ENCODE measurements at regions not wholly inside any gene's neighbourhood (a gene's known extent, or its start where the extent isn't known, plus 50 kb on each side); places are given as distances from the start of the nearest gene placed in this dataset.

DNA sequence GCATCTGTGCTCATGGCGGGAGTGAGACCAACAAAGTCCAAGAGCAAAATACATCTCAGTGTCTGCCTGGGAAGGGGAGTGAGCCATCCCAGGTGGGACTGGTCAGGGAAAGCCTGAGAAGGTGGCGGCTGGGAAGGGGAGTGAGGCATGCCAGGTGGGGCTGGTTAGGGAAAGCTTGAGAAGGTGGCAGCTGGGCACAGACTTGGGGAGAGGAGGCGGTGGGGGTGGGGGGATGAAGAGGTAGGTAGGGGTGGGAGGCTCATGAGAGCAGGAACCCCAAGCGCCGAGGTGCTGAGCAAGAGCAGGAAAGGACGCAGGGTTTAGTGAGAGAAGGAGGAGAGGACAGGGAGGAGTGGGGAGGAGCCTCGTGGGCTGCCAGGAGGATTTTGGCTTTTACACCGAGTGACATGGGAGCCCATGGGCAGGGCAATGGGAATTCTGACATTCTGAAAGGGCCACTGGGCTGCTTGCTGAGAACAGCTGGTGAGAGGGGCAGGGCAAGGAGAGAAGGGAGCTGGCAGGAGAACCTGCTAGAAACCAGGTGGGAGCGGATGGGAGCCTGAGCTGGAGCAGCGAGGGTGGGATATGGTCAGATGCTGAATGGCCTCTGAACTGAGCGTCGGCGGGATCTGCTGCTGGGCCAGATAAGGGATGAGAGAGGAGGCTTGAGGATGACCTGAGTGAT, 256.1 kb upstream of the RPL38 start:
- H3K27ac ChIP-seq: no peak overlapping the region
- ATAC-seq (no peak), DNase-seq (no peak)
- H3K27me3 ChIP-seq (ENCODE audit: insufficient read depth in 3 of 3, low read length in 2 of 3): peaks cover 2 to 28% (median 14%) of the 10 kb centered on the region in 3 donors
- no peaks in the 10 kb centered on the region for H3K36me3 ChIP-seq (ENCODE audit: insufficient read depth in 1 of 2, low read depth in 1 of 2)
- WGBS, 3 donors: 67 to 72% (median 69%) methylated on average over 13 of the region's 13 CpGs
- H3K9me3 ChIP-seq: no peaks in the 10 kb centered on the region
- no peak overlapping the region for H3K4me3 ChIP-seq
- TF ChIP-seq, protein P1, sequence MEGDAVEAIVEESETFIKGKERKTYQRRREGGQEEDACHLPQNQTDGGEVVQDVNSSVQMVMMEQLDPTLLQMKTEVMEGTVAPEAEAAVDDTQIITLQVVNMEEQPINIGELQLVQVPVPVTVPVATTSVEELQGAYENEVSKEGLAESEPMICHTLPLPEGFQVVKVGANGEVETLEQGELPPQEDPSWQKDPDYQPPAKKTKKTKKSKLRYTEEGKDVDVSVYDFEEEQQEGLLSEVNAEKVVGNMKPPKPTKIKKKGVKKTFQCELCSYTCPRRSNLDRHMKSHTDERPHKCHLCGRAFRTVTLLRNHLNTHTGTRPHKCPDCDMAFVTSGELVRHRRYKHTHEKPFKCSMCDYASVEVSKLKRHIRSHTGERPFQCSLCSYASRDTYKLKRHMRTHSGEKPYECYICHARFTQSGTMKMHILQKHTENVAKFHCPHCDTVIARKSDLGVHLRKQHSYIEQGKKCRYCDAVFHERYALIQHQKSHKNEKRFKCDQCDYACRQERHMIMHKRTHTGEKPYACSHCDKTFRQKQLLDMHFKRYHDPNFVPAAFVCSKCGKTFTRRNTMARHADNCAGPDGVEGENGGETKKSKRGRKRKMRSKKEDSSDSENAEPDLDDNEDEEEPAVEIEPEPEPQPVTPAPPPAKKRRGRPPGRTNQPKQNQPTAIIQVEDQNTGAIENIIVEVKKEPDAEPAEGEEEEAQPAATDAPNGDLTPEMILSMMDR (IDR thresholded peaks at IDR 0.05): no peak
- no peaks in the 10 kb centered on the region for H3K4me1 ChIP-seq
- intact Hi-C loops (cut with DNase I): no loop called here

DNA sequence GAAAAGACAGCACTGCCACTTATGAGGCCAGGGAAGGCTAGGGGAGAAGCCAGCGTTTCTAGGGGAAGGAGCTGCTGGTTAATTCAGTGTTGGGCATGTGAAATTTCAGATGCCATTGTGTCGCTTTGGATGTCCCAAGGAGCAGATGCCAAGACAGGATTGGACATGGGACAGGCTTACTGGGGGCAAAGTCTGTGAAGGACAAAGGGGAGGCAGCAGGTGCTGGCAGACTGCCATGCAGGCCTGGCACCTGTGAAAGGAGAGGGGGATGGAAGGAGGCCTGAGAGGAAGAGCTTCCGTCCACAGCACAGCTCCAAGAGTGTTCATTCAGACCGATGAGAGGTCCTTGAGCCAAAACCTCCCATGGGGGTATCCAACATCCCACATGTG, 255.5 kb upstream of the RPL38 start:
- Histone ChIP-seq H3K4me1 (no peaks in the 10 kb centered on the region), H3K27me3 (ENCODE audit: insufficient read depth in 3 of 3, low read length in 2 of 3) (peaks cover 2 to 34% (median 19%) of the 10 kb centered on the region in 3 donors), H3K4me3 (no peak overlapping the region), H3K9me3 (no peaks in the 10 kb centered on the region), H3K27ac (no peak overlapping the region), H3K36me3 (ENCODE audit: insufficient read depth in 1 of 2, low read depth in 1 of 2) (no peaks in the 10 kb centered on the region)
- TF ChIP-seq, protein P1 (IDR thresholded peaks at IDR 0.05): no peak
- intact Hi-C loops (cut with DNase I): no loop called here
- ATAC-seq: no peak
- DNase-seq: no peak
- WGBS, 3 donors: 60 to 77% (median 69%) methylated on average over 4 of the region's 4 CpGs

DNA sequence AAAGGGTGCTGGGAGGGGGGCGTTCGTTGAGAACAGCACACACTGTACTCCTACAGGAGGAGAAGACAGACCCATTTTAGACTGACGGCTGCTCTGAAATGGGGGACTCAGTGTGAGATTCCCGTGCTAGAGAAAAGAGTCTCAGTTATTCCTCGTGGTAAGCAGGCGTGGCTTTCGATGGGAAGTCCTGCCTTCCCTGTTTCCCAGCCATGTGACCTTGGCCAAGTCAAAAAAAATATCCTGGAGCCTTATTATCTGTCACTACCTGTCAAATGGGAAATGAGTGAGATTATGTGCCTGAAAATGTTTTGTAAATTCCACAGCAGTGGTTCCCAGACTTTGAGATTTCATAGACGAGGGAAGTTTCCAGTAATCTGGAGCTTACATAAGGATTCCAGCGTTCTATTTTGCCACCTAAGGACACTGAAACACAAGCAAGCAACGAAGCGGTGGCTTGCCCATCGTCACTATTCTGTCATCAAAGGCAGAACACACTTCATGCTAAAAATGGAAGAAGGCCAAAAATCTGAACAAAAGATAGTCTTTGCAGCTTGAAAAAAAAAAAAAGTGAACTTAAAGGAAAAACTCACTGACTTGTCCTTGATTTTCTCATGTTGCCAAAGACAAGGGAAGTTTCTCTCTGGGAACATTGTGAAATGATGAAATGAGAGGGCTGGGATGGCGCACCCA, 253.4 kb upstream of the RPL38 start:
- TF ChIP-seq, protein P1 (IDR thresholded peaks at IDR 0.05): no peak
- H3K36me3 ChIP-seq (ENCODE audit: insufficient read depth in 1 of 2, low read depth in 1 of 2): no peaks in the 10 kb centered on the region
- no peaks in the 10 kb centered on the region for H3K4me1 ChIP-seq
- no peak overlapping the region for H3K4me3 ChIP-seq
- intact Hi-C loops (cut with DNase I): loop anchor here in 1 of 2 donors (10.0 kb wide), 1 partner anchor 295 kb away; no protein-coding TSS in a partner anchor
- no peaks in the 10 kb centered on the region for H3K9me3 ChIP-seq
- H3K27me3 ChIP-seq (ENCODE audit: insufficient read depth in 3 of 3, low read length in 2 of 3): peaks cover 2 to 44% (median 27%) of the 10 kb centered on the region in 3 donors
- 70 to 77% (median 72%) methylated on average over 13 of the region's 13 CpGs for whole genome bisulfite sequencing, 3 donors
- H3K27ac ChIP-seq: no peak overlapping the region
- no peak for ATAC-seq
- DNase-seq: no peak

DNA sequence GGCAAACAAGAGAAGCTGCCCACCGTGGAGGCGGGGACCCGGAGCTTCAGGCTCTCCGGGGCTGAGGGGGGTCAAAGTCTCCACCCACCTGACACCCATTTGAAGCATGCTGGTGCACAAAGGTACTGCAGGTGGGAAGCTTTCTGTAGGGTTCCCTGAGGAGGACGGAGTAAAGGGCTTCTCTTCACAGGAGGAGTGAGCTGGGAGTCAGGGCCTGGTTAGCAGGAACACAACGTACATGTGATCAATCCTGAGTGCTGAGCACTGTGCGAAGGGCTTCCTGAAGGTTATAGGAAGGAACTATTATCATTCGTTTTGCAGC, 252.9 kb upstream of the RPL38 start:
- WGBS, 3 donors: 78 to 79% (median 79%) methylated on average over 8 of the region's 8 CpGs
- intact Hi-C loops (cut with DNase I): loop anchor here in 1 of 2 donors (10.0 kb wide), 1 partner anchor 296 kb away; no protein-coding TSS in a partner anchor
- H3K27me3 ChIP-seq (ENCODE audit: insufficient read depth in 3 of 3, low read length in 2 of 3): peaks cover 2 to 44% (median 27%) of the 10 kb centered on the region in 3 donors

More for the DNA sequence above, 252.9 kb upstream of the RPL38 start:
- Histone ChIP-seq H3K36me3 (ENCODE audit: insufficient read depth in 1 of 2, low read depth in 1 of 2) (no peaks in the 10 kb centered on the region), H3K4me1 (no peaks in the 10 kb centered on the region), H3K4me3 (no peak overlapping the region), H3K27ac (no peak overlapping the region), H3K9me3 (no peaks in the 10 kb centered on the region)
- no peak for ATAC-seq
- TF ChIP-seq, protein P1 (IDR thresholded peaks at IDR 0.05): no peak
- no peak for DNase-seq

Measured in psoas muscle (tissue), 7 donors.